ENCODE measurements at regions not wholly inside any gene's neighbourhood (a gene's known extent, or its start where the extent isn't known, plus 50 kb on each side); places are given as distances from the start of the nearest gene placed in this dataset.

DNA sequence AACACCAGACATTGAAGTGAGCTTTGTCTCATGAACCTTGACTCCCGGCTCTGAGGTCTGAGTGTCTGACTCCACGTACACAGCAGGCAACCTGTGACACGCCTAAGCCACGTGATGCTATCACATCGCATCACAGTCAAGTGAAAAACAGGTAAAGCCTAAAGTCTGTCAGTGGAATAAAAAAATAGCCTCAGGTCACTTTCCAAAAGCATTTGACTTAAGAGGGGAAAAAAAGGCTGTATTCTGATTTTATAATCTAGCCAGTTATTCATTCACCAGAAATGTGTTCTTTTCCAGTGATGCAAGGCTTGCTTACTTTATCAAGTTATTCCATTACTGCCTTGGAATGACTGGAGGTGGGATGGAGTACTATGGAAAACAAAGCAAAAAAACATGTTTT lies 163.2 kb upstream of the HMCN1 start:
- Mint-ChIP-seq H3K27ac (no peak overlapping the region), H3K36me3 (no peaks in the 10 kb centered on the region), H3K9me3 (peaks cover 13% of the 10 kb centered on the region), H3K4me1 (peaks cover 17% of the 10 kb centered on the region), H3K4me3 (no peak overlapping the region), H3K27me3 (ENCODE audit: low read depth) (no peaks in the 10 kb centered on the region)
- no peak for DNase-seq (ENCODE audit: low spot score in 2 of 2, unreplicated experiment in 2 of 2)
- TF ChIP-seq, protein P1, sequence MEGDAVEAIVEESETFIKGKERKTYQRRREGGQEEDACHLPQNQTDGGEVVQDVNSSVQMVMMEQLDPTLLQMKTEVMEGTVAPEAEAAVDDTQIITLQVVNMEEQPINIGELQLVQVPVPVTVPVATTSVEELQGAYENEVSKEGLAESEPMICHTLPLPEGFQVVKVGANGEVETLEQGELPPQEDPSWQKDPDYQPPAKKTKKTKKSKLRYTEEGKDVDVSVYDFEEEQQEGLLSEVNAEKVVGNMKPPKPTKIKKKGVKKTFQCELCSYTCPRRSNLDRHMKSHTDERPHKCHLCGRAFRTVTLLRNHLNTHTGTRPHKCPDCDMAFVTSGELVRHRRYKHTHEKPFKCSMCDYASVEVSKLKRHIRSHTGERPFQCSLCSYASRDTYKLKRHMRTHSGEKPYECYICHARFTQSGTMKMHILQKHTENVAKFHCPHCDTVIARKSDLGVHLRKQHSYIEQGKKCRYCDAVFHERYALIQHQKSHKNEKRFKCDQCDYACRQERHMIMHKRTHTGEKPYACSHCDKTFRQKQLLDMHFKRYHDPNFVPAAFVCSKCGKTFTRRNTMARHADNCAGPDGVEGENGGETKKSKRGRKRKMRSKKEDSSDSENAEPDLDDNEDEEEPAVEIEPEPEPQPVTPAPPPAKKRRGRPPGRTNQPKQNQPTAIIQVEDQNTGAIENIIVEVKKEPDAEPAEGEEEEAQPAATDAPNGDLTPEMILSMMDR (IDR thresholded peaks at IDR 0.05; ENCODE audit: unreplicated experiment): no peak

DNA sequence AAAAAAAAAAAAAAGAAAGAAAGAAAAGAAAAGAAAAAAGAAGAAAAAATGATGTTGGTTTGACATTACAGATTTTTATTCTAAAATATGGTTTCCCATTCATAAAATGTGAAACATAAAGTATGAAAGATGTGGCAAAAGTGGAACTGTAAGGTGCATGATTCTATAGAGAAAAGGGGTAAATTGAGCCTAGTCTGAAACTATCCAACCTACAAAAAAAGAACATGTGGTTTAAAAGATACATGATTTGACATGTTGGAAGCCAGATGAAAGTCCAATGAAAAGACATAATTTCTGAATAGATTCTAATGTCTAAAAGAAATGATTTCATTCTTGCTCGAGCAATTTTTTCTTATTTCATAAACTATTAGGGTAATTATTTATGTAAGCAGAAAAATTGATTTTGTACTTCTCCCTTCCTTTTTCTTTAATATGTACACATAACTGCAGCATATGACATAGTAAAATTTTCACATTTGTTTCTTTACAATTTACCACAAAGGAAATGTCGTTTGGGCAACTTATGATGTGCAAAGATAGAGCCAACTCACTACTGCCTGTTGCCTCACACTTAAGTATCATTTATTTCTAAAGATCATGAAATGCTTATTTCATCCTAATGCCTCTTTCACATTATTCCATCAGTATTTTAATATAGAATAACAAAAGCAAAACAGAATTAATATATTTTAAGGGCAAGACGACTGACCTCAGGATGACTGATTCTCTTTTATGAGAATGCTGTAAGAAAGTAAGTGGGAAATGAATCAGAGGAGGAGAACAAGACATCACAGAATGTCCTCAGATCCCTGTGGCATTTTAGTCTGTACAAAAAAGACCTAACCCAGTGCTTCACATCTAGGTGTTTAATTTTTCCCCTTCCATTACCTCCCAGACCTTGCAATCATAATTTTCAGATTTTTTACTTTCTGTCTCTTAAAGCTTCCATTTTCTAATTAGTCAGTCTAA lies 165.8 kb upstream of the HMCN1 start:
- Mint-ChIP-seq H3K9me3 (peaks cover 2% of the 10 kb centered on the region), H3K36me3 (no peaks in the 10 kb centered on the region), H3K27me3 (ENCODE audit: low read depth) (no peaks in the 10 kb centered on the region), H3K4me3 (no peak overlapping the region), H3K27ac (no peak overlapping the region), H3K4me1 (peaks cover 33% of the 10 kb centered on the region)
- no peak for DNase-seq (ENCODE audit: low spot score in 2 of 2, unreplicated experiment in 2 of 2)
- TF ChIP-seq, protein P1 (IDR thresholded peaks at IDR 0.05; ENCODE audit: unreplicated experiment): no peak

DNA sequence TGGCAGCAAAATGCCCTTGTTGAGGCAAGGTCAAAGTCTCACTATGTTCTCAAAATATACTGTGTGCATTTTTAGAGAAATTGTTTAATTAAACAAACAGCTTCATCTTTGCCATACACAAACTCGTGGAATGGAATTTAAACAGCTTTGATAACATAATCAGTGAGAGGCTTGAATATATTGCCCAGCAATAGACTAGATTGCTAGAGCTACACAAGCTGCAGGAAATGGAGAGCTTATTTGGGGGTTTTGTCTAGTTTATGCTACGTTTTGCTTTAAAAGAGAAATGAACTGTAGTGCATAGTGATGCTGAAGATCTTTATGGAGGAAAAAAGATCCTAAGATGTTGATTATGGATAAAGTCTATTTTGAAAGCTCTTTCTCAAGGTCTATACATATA lies 166.8 kb upstream of the HMCN1 start:
- DNase-seq (ENCODE audit: low spot score in 2 of 2, unreplicated experiment in 2 of 2): no peak
- H3K4me1 Mint-ChIP-seq: peaks cover 40% of the 10 kb centered on the region
- no peaks in the 10 kb centered on the region for H3K27me3 Mint-ChIP-seq (ENCODE audit: low read depth)
- H3K27ac Mint-ChIP-seq: no peak overlapping the region
- H3K9me3 Mint-ChIP-seq: no peaks in the 10 kb centered on the region
- TF ChIP-seq, protein P1 (IDR thresholded peaks at IDR 0.05; ENCODE audit: unreplicated experiment): no peak
- H3K36me3 Mint-ChIP-seq: no peaks in the 10 kb centered on the region
- H3K4me3 Mint-ChIP-seq: no peak overlapping the region

DNA sequence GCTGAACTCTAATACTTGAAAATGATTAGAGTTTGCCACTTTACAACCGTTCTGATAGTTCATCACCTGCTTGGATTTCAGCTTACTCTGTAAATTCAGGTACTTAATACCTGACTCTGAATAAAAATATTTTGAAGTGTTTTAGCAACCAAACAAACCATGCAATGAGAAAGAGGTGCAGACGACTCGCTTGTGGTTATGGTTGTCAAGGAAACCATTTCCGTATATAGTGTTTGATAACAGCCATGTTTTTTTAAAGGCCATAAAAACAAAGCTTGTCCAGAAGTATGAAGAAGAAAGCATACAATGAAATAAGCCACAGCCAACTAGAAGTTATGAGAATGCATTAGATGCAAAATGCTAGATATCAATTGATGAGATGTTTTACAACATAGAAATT lies 167.2 kb upstream of the HMCN1 start:
- Mint-ChIP-seq H3K27me3 (ENCODE audit: low read depth) (no peaks in the 10 kb centered on the region), H3K36me3 (no peaks in the 10 kb centered on the region), H3K27ac (peak overlapping the region; percentile 15), H3K9me3 (no peaks in the 10 kb centered on the region), H3K4me1 (peaks cover 45% of the 10 kb centered on the region), H3K4me3 (no peak overlapping the region)
- TF ChIP-seq, protein P1 (IDR thresholded peaks at IDR 0.05; ENCODE audit: unreplicated experiment): no peak
- DNase-seq (ENCODE audit: low spot score in 2 of 2, unreplicated experiment in 2 of 2): no peak

DNA sequence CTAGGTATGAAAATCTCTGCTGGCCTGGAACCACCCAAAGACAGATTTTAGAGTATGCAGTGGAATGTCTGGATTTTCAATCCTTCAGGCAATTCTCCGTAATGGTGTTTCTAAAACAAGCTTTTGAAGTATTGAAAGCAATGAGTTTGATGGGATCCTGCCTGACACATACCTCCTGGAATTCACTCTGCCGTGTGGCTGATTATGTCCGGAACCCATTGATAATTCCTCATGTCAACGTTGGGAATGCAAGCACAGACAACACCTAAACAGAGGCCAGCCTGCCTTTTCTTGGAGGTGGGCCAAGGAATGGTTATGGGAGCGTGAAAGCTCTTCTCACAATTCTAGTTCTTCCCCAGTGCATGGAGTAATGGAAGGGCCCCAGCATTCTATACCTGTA lies 168.9 kb upstream of the HMCN1 start:
- peak; percentile 25 to 64 for DNase-seq (ENCODE audit: low spot score in 2 of 2, unreplicated experiment in 2 of 2)
- Mint-ChIP-seq H3K27me3 (ENCODE audit: low read depth) (no peaks in the 10 kb centered on the region), H3K27ac (peak overlapping the region; percentile 92), H3K4me1 (peaks cover 47% of the 10 kb centered on the region), H3K9me3 (no peaks in the 10 kb centered on the region), H3K36me3 (no peaks in the 10 kb centered on the region), H3K4me3 (no peak overlapping the region)
- TF ChIP-seq, protein P1 (IDR thresholded peaks at IDR 0.05; ENCODE audit: unreplicated experiment): no peak
